ENCODE measurements at regions not wholly inside any gene's neighbourhood (a gene's known extent, or its start where the extent isn't known, plus 50 kb on each side); places are given as distances from the start of the nearest gene placed in this dataset.

- DNase-seq, result no peak
- Mint-ChIP-seq H3K27ac (no peak overlapping the region), H3K4me1 (ENCODE audit: low read depth) (no peaks in the 10 kb centered on the region), H3K27me3 (peaks cover under 1% of the 10 kb centered on the region), H3K36me3 (no peaks in the 10 kb centered on the region), H3K9me3 (no peaks in the 10 kb centered on the region), H3K4me3 (no peak overlapping the region)
- CTCF ChIA-PET, result interaction anchor here (1.6 kb wide), 1 partner anchor 17 kb away, joined by 4 read pairs; no protein-coding TSS in a partner anchor
- intact Hi-C loops (cut with micrococcal nuclease), result no loop called here
- POLR2A ChIA-PET, result no interaction called here
Observed at GRCh38 chr6:168387426-168387825, 53.6 kb upstream of the SMOC2 start.

GRCh38 chr6:168387911-168388310 is 53.1 kb upstream of the SMOC2 start:
- H3K27ac Mint-ChIP-seq, result no peak overlapping the region
- no peaks in the 10 kb centered on the region for H3K36me3 Mint-ChIP-seq
- intact Hi-C loops (cut with micrococcal nuclease), result no loop called here
- ChIA-PET CTCF (interaction anchor here (1.6 kb wide), 1 partner anchor 18 kb away, joined by 4 read pairs; no protein-coding TSS in a partner anchor), POLR2A (no interaction called here)
- H3K4me3 Mint-ChIP-seq, result no peak overlapping the region
- peaks cover 3% of the 10 kb centered on the region for H3K27me3 Mint-ChIP-seq
- H3K9me3 Mint-ChIP-seq, result no peaks in the 10 kb centered on the region
- H3K4me1 Mint-ChIP-seq (ENCODE audit: low read depth), result no peaks in the 10 kb centered on the region
- DNase-seq, result no peak

GRCh38 chr6:168388641-168389633 is 52.0 kb upstream of the SMOC2 start:
- no peaks in the 10 kb centered on the region for H3K4me1 Mint-ChIP-seq (ENCODE audit: low read depth)
- ChIA-PET CTCF (interaction anchor here (1.6 kb wide), 1 partner anchor 19 kb away, joined by 4 read pairs; no protein-coding TSS in a partner anchor), POLR2A (no interaction called here)
- intact Hi-C loops (cut with micrococcal nuclease), result no loop called here
- peaks cover 3% of the 10 kb centered on the region for H3K27me3 Mint-ChIP-seq
- H3K27ac Mint-ChIP-seq, result no peak overlapping the region
- no peak overlapping the region for H3K4me3 Mint-ChIP-seq
- no peak for DNase-seq
- H3K36me3 Mint-ChIP-seq, result no peaks in the 10 kb centered on the region
- H3K9me3 Mint-ChIP-seq, result no peaks in the 10 kb centered on the region

GRCh38 chr6:168390749-168391420 is 50.1 kb upstream of the SMOC2 start:
- Mint-ChIP-seq H3K27me3 (peaks cover 6% of the 10 kb centered on the region), H3K9me3 (no peaks in the 10 kb centered on the region), H3K4me1 (ENCODE audit: low read depth) (no peaks in the 10 kb centered on the region), H3K36me3 (no peaks in the 10 kb centered on the region), H3K27ac (no peak overlapping the region), H3K4me3 (no peak overlapping the region)
- CTCF ChIA-PET, result no interaction called here
- DNase-seq, result no peak
- POLR2A ChIA-PET, result no interaction called here
- intact Hi-C loops (cut with micrococcal nuclease), result no loop called here
